ENCODE measurements at regions not wholly inside any gene's neighbourhood (a gene's known extent, or its start where the extent isn't known, plus 50 kb on each side); places are given as distances from the start of the nearest gene placed in this dataset.

DNA sequence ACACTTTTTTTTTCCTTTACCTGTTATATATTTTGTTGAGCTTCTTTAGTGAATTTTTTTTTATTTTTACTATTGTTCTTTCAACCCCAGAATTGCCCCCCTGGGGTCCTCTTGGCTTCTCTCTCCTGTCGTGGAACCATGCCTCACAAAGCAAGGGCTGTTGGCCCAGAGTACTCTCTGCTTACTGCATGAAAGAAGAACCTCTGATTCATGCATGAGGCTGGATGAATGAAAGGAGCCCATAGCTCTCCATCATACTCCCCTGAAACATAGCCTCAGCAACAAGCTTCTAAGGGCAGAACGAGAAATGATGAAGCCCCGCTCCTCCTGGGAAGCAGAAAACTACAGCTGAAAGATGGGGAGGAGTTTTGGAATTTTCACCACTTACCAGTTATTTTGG, 1441.0 kb downstream of the BRINP3 start:
- Histone ChIP-seq H3K27ac (ENCODE audit: low read depth, low read length, poor library complexity, severe bottlenecking) (no peak overlapping the region), H3K4me3 (ENCODE audit: low read depth, low read length, poor library complexity, severe bottlenecking) (no peak overlapping the region), H4K20me1 (ENCODE audit: insufficient read depth, low read length) (no peaks in the 10 kb centered on the region), H2AFZ (ENCODE audit: low read length) (no peak overlapping the region), H3K36me3 (ENCODE audit: insufficient read depth, low read length) (no peaks in the 10 kb centered on the region), H3K9me3 (ENCODE audit: low read length) (no peaks in the 10 kb centered on the region), H3K9me2 (ENCODE audit: insufficient read depth, low read length) (no peaks in the 10 kb centered on the region), H3K4me2 (ENCODE audit: low read length) (no peak overlapping the region), H3K79me2 (ENCODE audit: insufficient read depth, low read depth, low read length) (no peaks in the 10 kb centered on the region), H3K4me1 (ENCODE audit: insufficient read depth, low read length, poor library complexity, severe bottlenecking) (no peaks in the 10 kb centered on the region)
- DNase-seq (ENCODE audit: low spot score), result no peak
- ChIA-PET POLR2A (no interaction called here), CTCF (ENCODE audit: unreplicated experiment) (no interaction called here)
- no peak for TF ChIP-seq EZH2phosphoT487 (IDR thresholded peaks at IDR 0.05; ENCODE audit: borderline replicate concordance, low read depth, low read length)
- TF ChIP-seq, protein P1, sequence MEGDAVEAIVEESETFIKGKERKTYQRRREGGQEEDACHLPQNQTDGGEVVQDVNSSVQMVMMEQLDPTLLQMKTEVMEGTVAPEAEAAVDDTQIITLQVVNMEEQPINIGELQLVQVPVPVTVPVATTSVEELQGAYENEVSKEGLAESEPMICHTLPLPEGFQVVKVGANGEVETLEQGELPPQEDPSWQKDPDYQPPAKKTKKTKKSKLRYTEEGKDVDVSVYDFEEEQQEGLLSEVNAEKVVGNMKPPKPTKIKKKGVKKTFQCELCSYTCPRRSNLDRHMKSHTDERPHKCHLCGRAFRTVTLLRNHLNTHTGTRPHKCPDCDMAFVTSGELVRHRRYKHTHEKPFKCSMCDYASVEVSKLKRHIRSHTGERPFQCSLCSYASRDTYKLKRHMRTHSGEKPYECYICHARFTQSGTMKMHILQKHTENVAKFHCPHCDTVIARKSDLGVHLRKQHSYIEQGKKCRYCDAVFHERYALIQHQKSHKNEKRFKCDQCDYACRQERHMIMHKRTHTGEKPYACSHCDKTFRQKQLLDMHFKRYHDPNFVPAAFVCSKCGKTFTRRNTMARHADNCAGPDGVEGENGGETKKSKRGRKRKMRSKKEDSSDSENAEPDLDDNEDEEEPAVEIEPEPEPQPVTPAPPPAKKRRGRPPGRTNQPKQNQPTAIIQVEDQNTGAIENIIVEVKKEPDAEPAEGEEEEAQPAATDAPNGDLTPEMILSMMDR (conservative IDR thresholded peaks at IDR 0.05; ENCODE audit: low read length), result no peak
- intact Hi-C loops (cut with micrococcal nuclease; ENCODE audit: unreplicated experiment), result no loop called here
- no TSS peak for BruUV-seq (replicated peaks)

DNA sequence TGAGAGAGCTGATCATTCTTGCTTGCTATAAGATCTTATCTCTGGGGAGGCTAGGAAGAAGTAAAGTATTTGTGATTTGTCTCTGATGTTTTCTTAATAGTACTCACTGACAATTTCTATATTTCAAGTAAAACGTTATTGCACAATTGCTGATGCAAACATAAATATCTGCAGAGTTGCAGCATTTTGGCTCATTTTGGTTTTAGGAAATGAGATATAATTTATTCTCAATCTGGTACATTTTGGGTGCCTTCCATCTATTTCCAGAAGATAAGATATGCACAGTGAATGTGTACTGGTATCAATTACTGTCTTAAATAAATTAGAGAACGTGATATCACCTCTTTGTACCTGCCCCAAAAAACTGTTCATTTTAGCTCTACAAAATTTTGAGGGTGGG, 1431.5 kb downstream of the BRINP3 start:
- BruUV-seq (replicated peaks), result no TSS peak
- H3K79me2 ChIP-seq (ENCODE audit: insufficient read depth, low read depth, low read length), result no peaks in the 10 kb centered on the region
- intact Hi-C loops (cut with micrococcal nuclease; ENCODE audit: unreplicated experiment), result no loop called here

DNA sequence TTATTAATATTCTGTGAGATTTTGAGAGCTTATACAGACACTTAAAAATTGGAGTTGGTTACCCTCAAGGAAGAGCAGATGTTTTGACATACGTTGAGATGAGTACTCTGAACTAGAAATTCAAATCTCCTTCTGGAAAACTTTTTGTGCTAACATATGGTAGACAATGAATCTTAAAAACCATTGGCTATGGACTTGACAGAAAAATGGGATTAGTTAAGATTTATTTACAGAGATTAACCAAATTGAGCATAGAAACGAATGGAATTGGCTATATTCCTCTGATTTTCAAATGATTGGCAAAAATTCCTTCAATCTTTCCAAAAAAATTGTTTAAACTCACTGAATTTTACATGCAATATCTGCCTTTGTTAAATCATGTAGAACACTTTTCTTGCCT, 1392.9 kb downstream of the BRINP3 start:
- intact Hi-C loops (cut with micrococcal nuclease; ENCODE audit: unreplicated experiment), result no loop called here
- no peaks in the 10 kb centered on the region for H3K79me2 ChIP-seq (ENCODE audit: insufficient read depth, low read depth, low read length)
- H3K4me3 ChIP-seq (ENCODE audit: low read depth, low read length, poor library complexity, severe bottlenecking), result no peak overlapping the region
- H3K4me2 ChIP-seq (ENCODE audit: low read length), result no peak overlapping the region
- TF ChIP-seq, protein P1 (conservative IDR thresholded peaks at IDR 0.05; ENCODE audit: low read length), result no peak
- no peak for TF ChIP-seq EZH2phosphoT487 (IDR thresholded peaks at IDR 0.05; ENCODE audit: borderline replicate concordance, low read depth, low read length)
- no peaks in the 10 kb centered on the region for H3K36me3 ChIP-seq (ENCODE audit: insufficient read depth, low read length)
- no peaks in the 10 kb centered on the region for H3K4me1 ChIP-seq (ENCODE audit: insufficient read depth, low read length, poor library complexity, severe bottlenecking)
- no peaks in the 10 kb centered on the region for H4K20me1 ChIP-seq (ENCODE audit: insufficient read depth, low read length)
- no peak for DNase-seq (ENCODE audit: low spot score)
- no peak overlapping the region for H3K27ac ChIP-seq (ENCODE audit: low read depth, low read length, poor library complexity, severe bottlenecking)
- H2AFZ ChIP-seq (ENCODE audit: low read length), result no peak overlapping the region
- ChIA-PET CTCF (ENCODE audit: unreplicated experiment) (no interaction called here), POLR2A (no interaction called here)
- H3K9me3 ChIP-seq (ENCODE audit: low read length), result no peaks in the 10 kb centered on the region
- BruUV-seq (replicated peaks), result no TSS peak
- no peaks in the 10 kb centered on the region for H3K9me2 ChIP-seq (ENCODE audit: insufficient read depth, low read length)

More for the DNA sequence above, 1431.5 kb downstream of the BRINP3 start:
- Histone ChIP-seq H4K20me1 (ENCODE audit: insufficient read depth, low read length) (no peaks in the 10 kb centered on the region), H3K27ac (ENCODE audit: low read depth, low read length, poor library complexity, severe bottlenecking) (no peak overlapping the region), H2AFZ (ENCODE audit: low read length) (no peak overlapping the region), H3K4me1 (ENCODE audit: insufficient read depth, low read length, poor library complexity, severe bottlenecking) (no peaks in the 10 kb centered on the region), H3K4me2 (ENCODE audit: low read length) (no peak overlapping the region), H3K9me2 (ENCODE audit: insufficient read depth, low read length) (no peaks in the 10 kb centered on the region), H3K36me3 (ENCODE audit: insufficient read depth, low read length) (no peaks in the 10 kb centered on the region), H3K9me3 (ENCODE audit: low read length) (no peaks in the 10 kb centered on the region), H3K4me3 (ENCODE audit: low read depth, low read length, poor library complexity, severe bottlenecking) (no peak overlapping the region)
- ChIA-PET CTCF (ENCODE audit: unreplicated experiment) (no interaction called here), POLR2A (no interaction called here)
- no peak for DNase-seq (ENCODE audit: low spot score)
- no peak for TF ChIP-seq EZH2phosphoT487 (IDR thresholded peaks at IDR 0.05; ENCODE audit: borderline replicate concordance, low read depth, low read length)
- TF ChIP-seq, protein P1 (conservative IDR thresholded peaks at IDR 0.05; ENCODE audit: low read length), result no peak

Data from OCI-LY7 (cell line).